ENCODE measurements at regions not wholly inside any gene's neighbourhood (a gene's known extent, or its start where the extent isn't known, plus 50 kb on each side); places are given as distances from the start of the nearest gene placed in this dataset.

DNA sequence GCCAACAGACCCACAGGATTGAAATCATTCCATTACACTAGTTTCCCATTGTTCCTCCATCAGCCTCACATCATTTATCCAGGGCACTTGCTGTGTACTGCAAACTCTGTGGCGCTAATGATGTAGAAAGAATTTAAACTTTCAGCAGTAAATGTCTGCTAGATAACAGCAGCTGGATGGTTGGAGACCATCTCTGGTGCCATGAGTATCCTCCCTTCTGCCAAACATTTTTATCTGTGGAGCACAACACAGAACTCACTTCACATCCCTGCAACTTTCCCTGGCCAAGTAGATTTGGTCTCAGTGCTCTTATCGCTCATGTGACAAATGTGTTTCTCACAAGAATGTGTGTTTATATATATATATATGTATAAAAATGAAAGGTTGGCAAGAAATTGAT lies 481.9 kb downstream of the FGF9 start:
- TF ChIP-seq, protein P1, sequence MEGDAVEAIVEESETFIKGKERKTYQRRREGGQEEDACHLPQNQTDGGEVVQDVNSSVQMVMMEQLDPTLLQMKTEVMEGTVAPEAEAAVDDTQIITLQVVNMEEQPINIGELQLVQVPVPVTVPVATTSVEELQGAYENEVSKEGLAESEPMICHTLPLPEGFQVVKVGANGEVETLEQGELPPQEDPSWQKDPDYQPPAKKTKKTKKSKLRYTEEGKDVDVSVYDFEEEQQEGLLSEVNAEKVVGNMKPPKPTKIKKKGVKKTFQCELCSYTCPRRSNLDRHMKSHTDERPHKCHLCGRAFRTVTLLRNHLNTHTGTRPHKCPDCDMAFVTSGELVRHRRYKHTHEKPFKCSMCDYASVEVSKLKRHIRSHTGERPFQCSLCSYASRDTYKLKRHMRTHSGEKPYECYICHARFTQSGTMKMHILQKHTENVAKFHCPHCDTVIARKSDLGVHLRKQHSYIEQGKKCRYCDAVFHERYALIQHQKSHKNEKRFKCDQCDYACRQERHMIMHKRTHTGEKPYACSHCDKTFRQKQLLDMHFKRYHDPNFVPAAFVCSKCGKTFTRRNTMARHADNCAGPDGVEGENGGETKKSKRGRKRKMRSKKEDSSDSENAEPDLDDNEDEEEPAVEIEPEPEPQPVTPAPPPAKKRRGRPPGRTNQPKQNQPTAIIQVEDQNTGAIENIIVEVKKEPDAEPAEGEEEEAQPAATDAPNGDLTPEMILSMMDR (IDR thresholded peaks at IDR 0.05), result no peak
- TF ChIP-seq POLR2A (IDR thresholded peaks at IDR 0.05) (no peak), POLR2AphosphoS5 (IDR thresholded peaks at IDR 0.05) (no peak)
